Glutamatergic neuron (in vitro differentiated cells): ENCODE measurements at regions not wholly inside any gene's neighbourhood (a gene's known extent, or its start where the extent isn't known, plus 50 kb on each side); places are given as distances from the start of the nearest gene placed in this dataset.

Experiments used
- DNase-seq: peaks from one replicate; pipeline ENCODE4 v3.0.0; 2022
- H3K27ac Mint-ChIP-seq: one replicate; pipeline ENCODE4 v1.8.0; 2020; ENCODE audit warnings: mild to moderate bottlenecking, mixed read lengths, inconsistent platforms; ENCODE audit not compliant: unreplicated experiment
- H3K27me3 Mint-ChIP-seq: one replicate; pipeline ENCODE4 v1.8.0; 2020; ENCODE audit warnings: mild to moderate bottlenecking, moderate library complexity, mixed read lengths, inconsistent platforms; ENCODE audit not compliant: unreplicated experiment
- H3K36me3 Mint-ChIP-seq: one replicate; pipeline ENCODE4 v1.8.0; 2020; ENCODE audit warnings: mild to moderate bottlenecking, mixed read lengths, inconsistent platforms; ENCODE audit not compliant: unreplicated experiment
- H3K4me1 Mint-ChIP-seq: one replicate; pipeline ENCODE4 v1.8.0; 2020; ENCODE audit warnings: mild to moderate bottlenecking, low read depth, mixed read lengths, inconsistent platforms; ENCODE audit not compliant: unreplicated experiment
- H3K4me3 Mint-ChIP-seq: one replicate; pipeline ENCODE4 v1.8.0; 2020; ENCODE audit warnings: mild to moderate bottlenecking, mixed read lengths, inconsistent platforms; ENCODE audit not compliant: unreplicated experiment
- H3K9me3 Mint-ChIP-seq: one replicate; pipeline ENCODE4 v1.8.0; 2020; ENCODE audit warnings: mild to moderate bottlenecking, moderate library complexity, mixed read lengths, inconsistent platforms; ENCODE audit not compliant: unreplicated experiment
- TF ChIP-seq, protein P1 (sequence below): fragments of 200-600 bp; sonication (generic); IDR thresholded peaks from one replicate; pipeline ENCODE4 v1.5.0; 2021; ENCODE audit not compliant: partially characterized antibody, unreplicated experiment

- peaks cover 1% of the 10 kb centered on the region for H3K9me3 Mint-ChIP-seq
- no peak overlapping the region for H3K27ac Mint-ChIP-seq
- TF ChIP-seq, protein P1, sequence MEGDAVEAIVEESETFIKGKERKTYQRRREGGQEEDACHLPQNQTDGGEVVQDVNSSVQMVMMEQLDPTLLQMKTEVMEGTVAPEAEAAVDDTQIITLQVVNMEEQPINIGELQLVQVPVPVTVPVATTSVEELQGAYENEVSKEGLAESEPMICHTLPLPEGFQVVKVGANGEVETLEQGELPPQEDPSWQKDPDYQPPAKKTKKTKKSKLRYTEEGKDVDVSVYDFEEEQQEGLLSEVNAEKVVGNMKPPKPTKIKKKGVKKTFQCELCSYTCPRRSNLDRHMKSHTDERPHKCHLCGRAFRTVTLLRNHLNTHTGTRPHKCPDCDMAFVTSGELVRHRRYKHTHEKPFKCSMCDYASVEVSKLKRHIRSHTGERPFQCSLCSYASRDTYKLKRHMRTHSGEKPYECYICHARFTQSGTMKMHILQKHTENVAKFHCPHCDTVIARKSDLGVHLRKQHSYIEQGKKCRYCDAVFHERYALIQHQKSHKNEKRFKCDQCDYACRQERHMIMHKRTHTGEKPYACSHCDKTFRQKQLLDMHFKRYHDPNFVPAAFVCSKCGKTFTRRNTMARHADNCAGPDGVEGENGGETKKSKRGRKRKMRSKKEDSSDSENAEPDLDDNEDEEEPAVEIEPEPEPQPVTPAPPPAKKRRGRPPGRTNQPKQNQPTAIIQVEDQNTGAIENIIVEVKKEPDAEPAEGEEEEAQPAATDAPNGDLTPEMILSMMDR: no peak
- DNase-seq: no peak
- no peaks in the 10 kb centered on the region for H3K36me3 Mint-ChIP-seq
- H3K4me1 Mint-ChIP-seq: peaks cover 26% of the 10 kb centered on the region
- H3K27me3 Mint-ChIP-seq: peaks cover 3% of the 10 kb centered on the region
- H3K4me3 Mint-ChIP-seq: no peak overlapping the region
Observed at GRCh38 chr3:64353226-64353625, 128.0 kb upstream of the PRICKLE2 start.

GRCh38 chr3:64352639-64352992 lies 127.3 kb upstream of the PRICKLE2 start:
- Mint-ChIP-seq H3K4me3 (no peak overlapping the region), H3K9me3 (no peaks in the 10 kb centered on the region), H3K36me3 (no peaks in the 10 kb centered on the region), H3K27ac (peak overlapping the region; percentile 62), H3K27me3 (peaks cover 3% of the 10 kb centered on the region), H3K4me1 (peaks cover 24% of the 10 kb centered on the region)
- no peak for DNase-seq
- TF ChIP-seq, protein P1: no peak

GRCh38 chr3:64351713-64352638 lies 126.7 kb upstream of the PRICKLE2 start:
- Mint-ChIP-seq H3K4me1 (peaks cover 24% of the 10 kb centered on the region), H3K36me3 (no peaks in the 10 kb centered on the region), H3K4me3 (no peak overlapping the region), H3K9me3 (no peaks in the 10 kb centered on the region), H3K27me3 (peaks cover 3% of the 10 kb centered on the region), H3K27ac (peak overlapping the region; percentile 62)
- no peak for DNase-seq
- TF ChIP-seq, protein P1: no peak

DNA sequence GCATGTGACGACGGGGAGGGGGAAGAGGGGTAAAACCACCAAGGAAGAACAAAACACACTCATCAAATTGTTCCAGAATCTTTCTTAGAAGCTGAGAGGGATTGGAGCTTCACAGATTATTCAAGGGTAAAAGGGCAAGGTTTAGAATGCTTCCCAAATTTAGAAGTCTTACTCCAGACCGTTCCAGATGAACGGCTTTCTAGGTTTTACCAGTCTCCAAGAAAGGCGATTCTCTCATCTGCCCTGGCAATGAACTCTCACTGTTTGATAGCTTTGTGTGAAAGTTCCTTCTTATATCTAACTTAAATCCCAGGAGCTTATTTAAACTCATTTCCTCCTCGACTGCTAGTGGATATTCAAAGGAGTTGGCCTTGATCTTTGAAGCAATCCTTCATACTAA lies 124.3 kb upstream of the PRICKLE2 start:
- Mint-ChIP-seq H3K27me3 (peaks cover 3% of the 10 kb centered on the region), H3K27ac (no peak overlapping the region), H3K9me3 (no peaks in the 10 kb centered on the region), H3K36me3 (no peaks in the 10 kb centered on the region), H3K4me3 (no peak overlapping the region), H3K4me1 (peaks cover 20% of the 10 kb centered on the region)
- TF ChIP-seq, protein P1: no peak
- DNase-seq: no peak

DNA sequence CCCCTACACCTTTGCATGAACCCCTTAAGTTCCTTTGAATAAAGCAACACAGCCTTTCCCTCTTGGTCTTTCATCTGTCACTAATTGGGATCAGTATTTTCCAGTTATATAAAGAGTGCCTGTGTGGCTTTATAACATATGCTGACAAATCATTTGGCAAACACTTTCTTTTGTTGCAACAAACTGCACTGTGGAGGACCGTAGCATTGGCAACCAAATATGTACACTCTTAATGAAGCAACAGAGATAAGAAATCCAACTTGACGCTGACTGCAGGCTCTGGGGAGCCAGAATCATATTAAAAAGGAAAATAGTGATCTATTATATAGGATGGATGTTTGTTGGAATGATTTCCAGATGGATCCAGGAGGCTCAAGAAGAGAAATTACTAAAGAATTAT lies 120.1 kb upstream of the PRICKLE2 start:
- peaks cover 3% of the 10 kb centered on the region for H3K27me3 Mint-ChIP-seq
- DNase-seq: no peak
- H3K27ac Mint-ChIP-seq: no peak overlapping the region
- no peaks in the 10 kb centered on the region for H3K9me3 Mint-ChIP-seq
- H3K36me3 Mint-ChIP-seq: no peaks in the 10 kb centered on the region
- H3K4me3 Mint-ChIP-seq: no peak overlapping the region
- TF ChIP-seq, protein P1: no peak
- H3K4me1 Mint-ChIP-seq: peaks cover 18% of the 10 kb centered on the region
